ENCODE measurements at regions not wholly inside any gene's neighbourhood (a gene's known extent, or its start where the extent isn't known, plus 50 kb on each side); places are given as distances from the start of the nearest gene placed in this dataset.

- Histone ChIP-seq H3K4me2 (ENCODE audit: low read length) (no peak overlapping the region), H4K20me1 (ENCODE audit: control insufficient read depth, insufficient read depth, low read depth, low read length) (no peaks in the 10 kb centered on the region), H3F3A (ENCODE audit: control insufficient read depth, insufficient read depth) (no peaks in the 10 kb centered on the region), H3K27me3 (ENCODE audit: control insufficient read depth, low read length) (no peaks in the 10 kb centered on the region), H3K9me2 (replicated peaks; ENCODE audit: control insufficient read depth, low read length) (no peaks in the 10 kb centered on the region), H3K27ac (ENCODE audit: low read depth, low read length) (no peak overlapping the region), H3K4me1 (ENCODE audit: control insufficient read depth, low read length) (no peaks in the 10 kb centered on the region), H3K9me3 (ENCODE audit: control insufficient read depth, insufficient read depth, low read length) (no peaks in the 10 kb centered on the region), H3K4me3 (ENCODE audit: low read length) (no peak overlapping the region), H3K79me2 (ENCODE audit: control insufficient read depth, low read length) (no peaks in the 10 kb centered on the region), H3K36me3 (ENCODE audit: control insufficient read depth, low read length) (no peaks in the 10 kb centered on the region)
- TF ChIP-seq, protein P1, sequence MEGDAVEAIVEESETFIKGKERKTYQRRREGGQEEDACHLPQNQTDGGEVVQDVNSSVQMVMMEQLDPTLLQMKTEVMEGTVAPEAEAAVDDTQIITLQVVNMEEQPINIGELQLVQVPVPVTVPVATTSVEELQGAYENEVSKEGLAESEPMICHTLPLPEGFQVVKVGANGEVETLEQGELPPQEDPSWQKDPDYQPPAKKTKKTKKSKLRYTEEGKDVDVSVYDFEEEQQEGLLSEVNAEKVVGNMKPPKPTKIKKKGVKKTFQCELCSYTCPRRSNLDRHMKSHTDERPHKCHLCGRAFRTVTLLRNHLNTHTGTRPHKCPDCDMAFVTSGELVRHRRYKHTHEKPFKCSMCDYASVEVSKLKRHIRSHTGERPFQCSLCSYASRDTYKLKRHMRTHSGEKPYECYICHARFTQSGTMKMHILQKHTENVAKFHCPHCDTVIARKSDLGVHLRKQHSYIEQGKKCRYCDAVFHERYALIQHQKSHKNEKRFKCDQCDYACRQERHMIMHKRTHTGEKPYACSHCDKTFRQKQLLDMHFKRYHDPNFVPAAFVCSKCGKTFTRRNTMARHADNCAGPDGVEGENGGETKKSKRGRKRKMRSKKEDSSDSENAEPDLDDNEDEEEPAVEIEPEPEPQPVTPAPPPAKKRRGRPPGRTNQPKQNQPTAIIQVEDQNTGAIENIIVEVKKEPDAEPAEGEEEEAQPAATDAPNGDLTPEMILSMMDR (IDR thresholded peaks at IDR 0.05; ENCODE audit: low read depth, low read length, poor library complexity, severe bottlenecking) = no peak
- TF ChIP-seq EZH2phosphoT487 (IDR thresholded peaks at IDR 0.05; ENCODE audit: borderline replicate concordance, low read length) = no peak
These were observed 433.8 kb downstream of the SH2D4B start for GRCh38 chr10:80971461-80971860.

- Histone ChIP-seq H3K27me3 (ENCODE audit: control insufficient read depth, low read length) (peaks cover 5% of the 10 kb centered on the region; the same call in 1 of the 2 replicates), H3K9me3 (ENCODE audit: control insufficient read depth, insufficient read depth, low read length) (no peaks in the 10 kb centered on the region), H3K36me3 (ENCODE audit: control insufficient read depth, low read length) (no peaks in the 10 kb centered on the region), H3F3A (ENCODE audit: control insufficient read depth, insufficient read depth) (no peaks in the 10 kb centered on the region), H3K4me3 (ENCODE audit: low read length) (no peak overlapping the region), H3K9me2 (replicated peaks; ENCODE audit: control insufficient read depth, low read length) (no peaks in the 10 kb centered on the region), H4K20me1 (ENCODE audit: control insufficient read depth, insufficient read depth, low read depth, low read length) (no peaks in the 10 kb centered on the region), H3K27ac (ENCODE audit: low read depth, low read length) (no peak overlapping the region), H3K4me1 (ENCODE audit: control insufficient read depth, low read length) (no peaks in the 10 kb centered on the region), H3K4me2 (ENCODE audit: low read length) (no peak overlapping the region), H3K79me2 (ENCODE audit: control insufficient read depth, low read length) (no peaks in the 10 kb centered on the region)
- TF ChIP-seq, protein P1 (IDR thresholded peaks at IDR 0.05; ENCODE audit: low read depth, low read length, poor library complexity, severe bottlenecking) = no peak
- TF ChIP-seq EZH2phosphoT487 (IDR thresholded peaks at IDR 0.05; ENCODE audit: borderline replicate concordance, low read length) = no peak
These were observed 439.0 kb downstream of the SH2D4B start for GRCh38 chr10:80976658-80977057.

GRCh38 chr10:80985102-80985501, 447.4 kb downstream of the SH2D4B start:
- H3K36me3 ChIP-seq (ENCODE audit: control insufficient read depth, low read length) = no peaks in the 10 kb centered on the region
- H3K4me1 ChIP-seq (ENCODE audit: control insufficient read depth, low read length) = no peaks in the 10 kb centered on the region
- TF ChIP-seq, protein P1 (IDR thresholded peaks at IDR 0.05; ENCODE audit: low read depth, low read length, poor library complexity, severe bottlenecking) = no peak
- no peak for TF ChIP-seq EZH2phosphoT487 (IDR thresholded peaks at IDR 0.05; ENCODE audit: borderline replicate concordance, low read length)

More at GRCh38 chr10:80985102-80985501, 447.4 kb downstream of the SH2D4B start:
- Histone ChIP-seq H3K4me3 (ENCODE audit: low read length) (no peak overlapping the region), H3K27me3 (ENCODE audit: control insufficient read depth, low read length) (peaks cover 5% of the 10 kb centered on the region; the same call in 1 of the 2 replicates), H3K9me2 (replicated peaks; ENCODE audit: control insufficient read depth, low read length) (no peaks in the 10 kb centered on the region), H3K4me2 (ENCODE audit: low read length) (no peak overlapping the region), H3K79me2 (ENCODE audit: control insufficient read depth, low read length) (no peaks in the 10 kb centered on the region), H4K20me1 (ENCODE audit: control insufficient read depth, insufficient read depth, low read depth, low read length) (no peaks in the 10 kb centered on the region), H3K9me3 (ENCODE audit: control insufficient read depth, insufficient read depth, low read length) (no peaks in the 10 kb centered on the region), H3K27ac (ENCODE audit: low read depth, low read length) (no peak overlapping the region), H3F3A (ENCODE audit: control insufficient read depth, insufficient read depth) (no peaks in the 10 kb centered on the region)

Measured in DOHH2 (cell line).